ENCODE measurements at regions not wholly inside any gene's neighbourhood (a gene's known extent, or its start where the extent isn't known, plus 50 kb on each side); places are given as distances from the start of the nearest gene placed in this dataset.
A peak's percentile ranks its signal among the peaks of the same experiment; 100 is the strongest.

DNA sequence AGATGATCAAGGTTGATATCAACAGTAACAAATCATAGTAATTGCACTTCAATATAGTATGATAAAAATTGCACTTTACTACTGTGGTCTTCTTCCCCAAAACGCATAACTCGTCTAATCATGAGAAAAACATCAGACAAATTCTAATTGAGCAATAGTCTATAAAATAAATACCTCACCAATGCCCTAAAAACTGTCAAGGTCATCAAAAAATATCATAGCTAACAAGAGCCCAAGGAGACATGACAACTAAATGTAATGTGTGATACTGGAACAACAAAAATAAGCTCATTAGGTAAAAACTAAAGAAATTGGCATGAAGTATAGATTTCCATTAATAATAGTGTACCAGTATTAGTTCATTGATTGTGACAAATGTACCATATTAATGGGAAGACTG is 85.6 kb upstream of the LRRC3B start:
- 0% methylated on average over 2 of the region's 2 CpGs for WGBS (ENCODE audit: low lambda C conversion rate)
- CTCF ChIA-PET (ENCODE audit: low intra/inter-chr PET ratio, low total read pairs): no interaction called here
- no peaks in the 10 kb centered on the region for H3K79me2 ChIP-seq (ENCODE audit: insufficient read depth, low read length)
- no peaks in the 10 kb centered on the region for H3K36me3 ChIP-seq (replicated peaks in 1 of 2; ENCODE audit: control insufficient read depth in 1 of 2, insufficient read depth in 2 of 2, low read length in 2 of 2)
- H3K9ac ChIP-seq (ENCODE audit: insufficient read depth, low read depth, low read length): no peak overlapping the region
- H2AFZ ChIP-seq (ENCODE audit: low read length): no peak overlapping the region
- H3K4me2 ChIP-seq (ENCODE audit: low read depth, low read length): no peak overlapping the region
- in situ Hi-C loops (cut with HindIII; ENCODE audit: extremely low pct_ligation_motif_present, low pct_unique_long_range_greater_than_20kb): no loop called here
- intact Hi-C loops (cut with micrococcal nuclease; ENCODE audit: unreplicated experiment): no loop called here
- no peak overlapping the region for H3K4me3 ChIP-seq (replicated peaks in 1 of 3; ENCODE audit: insufficient read depth in 1 of 3, low read depth in 2 of 3, low read length in 3 of 3)
- no peaks in the 10 kb centered on the region for H4K20me1 ChIP-seq (ENCODE audit: insufficient read depth, low read length)
- no peaks in the 10 kb centered on the region for H3K4me1 ChIP-seq (ENCODE audit: insufficient read depth, low read length)
- DNase-seq (ENCODE audit: low spot score): no peak
- TF ChIP-seq MAFK (conservative IDR thresholded peaks at IDR 0.05 in 1 of 2, IDR thresholded peaks at IDR 0.05 in 1 of 2; ENCODE audit: low read length in 2 of 2) (peak; percentile 85 to 89), IRX3 (CRISPR knock-in tag; IDR thresholded peaks at IDR 0.05; ENCODE audit: borderline replicate concordance, low read depth) (no peak), MAFF (IDR thresholded peaks at IDR 0.05; ENCODE audit: low read depth, low read length) (peak; percentile 85)
- H3K27ac ChIP-seq (ENCODE audit: extremely low read length, insufficient read depth, low read length): no peak overlapping the region
- no peak for ATAC-seq
- no peak for FAIRE-seq
- H3K9me3 ChIP-seq (ENCODE audit: low read length): peaks cover 67% of the 10 kb centered on the region
- BruUV-seq (replicated peaks): no TSS peak
- no peaks in the 10 kb centered on the region for H3K27me3 ChIP-seq (ENCODE audit: control insufficient read depth in 1 of 2, insufficient read depth in 2 of 2, low read length in 2 of 2)
- POLR2A ChIA-PET: no interaction called here

DNA sequence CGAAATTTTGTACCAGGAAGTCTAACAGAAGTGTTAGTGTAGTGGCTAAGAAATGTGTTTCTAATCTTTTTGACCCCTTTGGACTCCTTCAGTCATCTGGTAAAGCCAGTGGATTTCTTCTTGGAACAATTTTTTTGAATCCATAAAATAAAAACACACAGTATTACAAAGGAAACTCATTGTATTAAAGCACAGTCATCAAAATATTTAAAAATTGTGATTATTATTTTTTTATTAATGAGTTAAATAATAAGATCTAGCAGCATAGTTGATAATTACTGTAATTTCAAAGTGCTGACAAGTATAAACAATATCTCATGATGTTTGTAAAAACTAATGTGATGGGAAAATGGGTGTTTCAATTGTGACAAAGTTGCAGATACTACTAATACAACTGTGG is 72.2 kb upstream of the LRRC3B start:
- CTCF ChIA-PET (ENCODE audit: low intra/inter-chr PET ratio, low total read pairs): no interaction called here
- no peak overlapping the region for H2AFZ ChIP-seq (ENCODE audit: low read length)

More for the DNA sequence above, 72.2 kb upstream of the LRRC3B start:
- Histone ChIP-seq H3K9ac (ENCODE audit: insufficient read depth, low read depth, low read length) (no peak overlapping the region), H3K27me3 (ENCODE audit: control insufficient read depth in 1 of 2, insufficient read depth in 2 of 2, low read length in 2 of 2) (no peaks in the 10 kb centered on the region), H3K36me3 (replicated peaks in 1 of 2; ENCODE audit: control insufficient read depth in 1 of 2, insufficient read depth in 2 of 2, low read length in 2 of 2) (no peaks in the 10 kb centered on the region), H3K4me1 (ENCODE audit: insufficient read depth, low read length) (no peaks in the 10 kb centered on the region), H3K4me3 (replicated peaks in 1 of 3; ENCODE audit: insufficient read depth in 1 of 3, low read depth in 2 of 3, low read length in 3 of 3) (no peak overlapping the region), H3K4me2 (ENCODE audit: low read depth, low read length) (no peak overlapping the region), H4K20me1 (ENCODE audit: insufficient read depth, low read length) (no peaks in the 10 kb centered on the region), H3K79me2 (ENCODE audit: insufficient read depth, low read length) (no peaks in the 10 kb centered on the region), H3K27ac (ENCODE audit: extremely low read length, insufficient read depth, low read length) (no peak overlapping the region), H3K9me3 (ENCODE audit: low read length) (peaks cover 18% of the 10 kb centered on the region)
- intact Hi-C loops (cut with micrococcal nuclease; ENCODE audit: unreplicated experiment): no loop called here
- POLR2A ChIA-PET: no interaction called here
- DNase-seq (ENCODE audit: low spot score) (no peak), ATAC-seq (no peak), FAIRE-seq (no peak)
- 0% methylated on average over 1 of the region's 1 CpG for WGBS (ENCODE audit: low lambda C conversion rate)
- TF ChIP-seq ZNF547 (CRISPR knock-in tag; IDR thresholded peaks at IDR 0.05) (no peak), MAFF (IDR thresholded peaks at IDR 0.05; ENCODE audit: low read depth, low read length) (peak; percentile 35; the same call in 1 of the 2 replicates), MTF2 (CRISPR knock-in tag; IDR thresholded peaks at IDR 0.05; ENCODE audit: borderline replicate concordance) (no peak), MAFK (conservative IDR thresholded peaks at IDR 0.05 in 1 of 2, IDR thresholded peaks at IDR 0.05 in 1 of 2; ENCODE audit: low read length in 2 of 2) (peak in 1 of 2 experiments; percentile 57; a peak in 2 of 4 replicates)
- in situ Hi-C loops (cut with HindIII; ENCODE audit: extremely low pct_ligation_motif_present, low pct_unique_long_range_greater_than_20kb): no loop called here
- no TSS peak for BruUV-seq (replicated peaks)

Data from HepG2 (cell line).